Kidney epithelial cell (primary cell): ENCODE measurements at regions not wholly inside any gene's neighbourhood (a gene's known extent, or its start where the extent isn't known, plus 50 kb on each side); places are given as distances from the start of the nearest gene placed in this dataset.
A peak's percentile ranks its signal among the peaks of the same experiment; 100 is the strongest.
"Not testable (repeated sequence)": the region's sequence is repeated elsewhere in the genome, so short reads cannot be mapped to it uniquely, and the experiment has no call there.

Experiments
- DNase-seq: peaks from one replicate; pipeline ENCODE4 v3.0.0-alpha.2; 2010; ENCODE audit warnings: low read depth
- H3K27me3 ChIP-seq: 2 replicates; pipeline ENCODE4 v1.6.0; 2011; ENCODE audit warnings: low read length; ENCODE audit not compliant: control insufficient read depth, insufficient read depth
- H3K36me3 ChIP-seq: 2 replicates; pipeline ENCODE4 v1.5.1; 2011; ENCODE audit warnings: low read length; ENCODE audit not compliant: control insufficient read depth, insufficient read depth
- H3K4me3 ChIP-seq: 2 replicates; pipeline ENCODE4 v1.5.1; 2011; ENCODE audit warnings: low read depth, mild to moderate bottlenecking, control low read depth, low read length
- CTCF ChIP-seq: IDR thresholded peaks from 2 replicates; pipeline ENCODE4 v1.5.1; 2011; ENCODE audit warnings: mild to moderate bottlenecking, moderate library complexity, low read length, control low read depth, inconsistent platforms; ENCODE audit not compliant: insufficient read depth, poor library complexity, severe bottlenecking

- no peak for DNase-seq
- Histone ChIP-seq H3K27me3 (no peaks in the 10 kb centered on the region), H3K4me3 (no peak overlapping the region), H3K36me3 (no peaks in the 10 kb centered on the region)
- no peak for TF ChIP-seq CTCF
Measured at GRCh38 chr4:58313444-58313843, 1203.3 kb upstream of the IGFBP7 start.

GRCh38 chr4:58303456-58303855 is 1193.3 kb upstream of the IGFBP7 start:
- Histone ChIP-seq H3K36me3 (no peaks in the 10 kb centered on the region), H3K4me3 (no peak overlapping the region), H3K27me3 (no peaks in the 10 kb centered on the region)
- DNase-seq = no peak
- no peak for TF ChIP-seq CTCF

- H3K4me3 ChIP-seq = no peak overlapping the region
- no peak for TF ChIP-seq CTCF
- no peaks in the 10 kb centered on the region for H3K36me3 ChIP-seq
- H3K27me3 ChIP-seq = no peaks in the 10 kb centered on the region
- peak; percentile 37 for DNase-seq
Measured at GRCh38 chr4:58301376-58301999, 1191.3 kb upstream of the IGFBP7 start.

GRCh38 chr4:58286335-58286734 is 1176.2 kb upstream of the IGFBP7 start:
- Histone ChIP-seq H3K27me3 (no peaks in the 10 kb centered on the region), H3K4me3 (no peak overlapping the region), H3K36me3 (no peaks in the 10 kb centered on the region)
- TF ChIP-seq CTCF = no peak
- no peak for DNase-seq

- not testable (repeated sequence) for H3K4me3 ChIP-seq, H3K27me3 ChIP-seq, DNase-seq, H3K36me3 ChIP-seq
Measured at GRCh38 chr4:58280928-58281327, 1170.7 kb upstream of the IGFBP7 start.

GRCh38 chr4:58275856-58276255 is 1165.7 kb upstream of the IGFBP7 start:
- no peaks in the 10 kb centered on the region for H3K27me3 ChIP-seq
- no peak overlapping the region for H3K4me3 ChIP-seq
- H3K36me3 ChIP-seq = no peaks in the 10 kb centered on the region
- no peak for TF ChIP-seq CTCF
- DNase-seq = no peak
